GM18909 (cell line): ENCODE measurements at regions not wholly inside any gene's neighbourhood (a gene's known extent, or its start where the extent isn't known, plus 50 kb on each side); places are given as distances from the start of the nearest gene placed in this dataset.
A peak's percentile ranks its signal among the peaks of the same experiment; 100 is the strongest.

Experiments used
- ATAC-seq: cut with Tn5 transposase; IDR thresholded peaks from one replicate; pipeline ENCODE4 v1.9.1; 2021; ENCODE audit warnings: mild to moderate bottlenecking; ENCODE audit not compliant: unreplicated experiment, poor library complexity

DNA sequence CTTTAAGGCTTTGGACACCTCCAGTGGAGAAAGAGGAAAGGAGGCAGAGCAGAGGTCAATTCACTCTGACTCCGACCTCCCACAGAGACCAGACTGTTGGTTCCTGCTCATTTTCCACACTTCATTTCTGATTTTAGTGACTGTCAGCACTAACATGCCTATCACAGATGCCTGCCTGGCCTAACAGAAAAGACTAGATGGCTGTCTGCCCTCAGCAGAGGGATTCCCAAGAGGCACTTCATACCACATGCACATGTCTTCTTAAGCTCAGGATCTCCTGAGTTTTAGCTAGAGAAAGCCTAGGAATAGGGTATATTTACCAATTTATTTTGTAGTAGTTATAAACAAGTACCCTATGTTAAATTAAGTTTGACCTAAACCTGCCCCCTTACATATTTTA, 336.0 kb downstream of the ENC1 start:
- ATAC-seq, result no peak

DNA sequence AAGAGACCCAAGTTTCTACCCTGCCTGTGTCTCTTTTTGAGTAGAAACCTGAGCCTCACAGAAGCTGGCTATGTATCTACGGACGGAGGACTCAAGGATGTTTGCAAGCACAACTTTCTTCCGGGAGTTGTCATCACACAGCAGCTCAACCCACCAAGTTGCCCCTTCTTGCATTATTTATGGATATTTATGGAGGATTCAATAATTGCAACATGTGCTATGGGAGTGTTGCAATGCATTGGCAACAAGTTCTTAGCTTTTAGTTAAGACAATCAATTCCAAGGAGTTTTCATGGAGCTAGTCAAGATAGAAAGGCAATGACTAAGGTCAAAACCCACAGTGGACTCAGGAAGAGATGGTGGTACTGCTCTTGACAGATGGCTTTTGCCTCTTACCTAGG, 336.9 kb downstream of the ENC1 start:
- ATAC-seq, result no peak

DNA sequence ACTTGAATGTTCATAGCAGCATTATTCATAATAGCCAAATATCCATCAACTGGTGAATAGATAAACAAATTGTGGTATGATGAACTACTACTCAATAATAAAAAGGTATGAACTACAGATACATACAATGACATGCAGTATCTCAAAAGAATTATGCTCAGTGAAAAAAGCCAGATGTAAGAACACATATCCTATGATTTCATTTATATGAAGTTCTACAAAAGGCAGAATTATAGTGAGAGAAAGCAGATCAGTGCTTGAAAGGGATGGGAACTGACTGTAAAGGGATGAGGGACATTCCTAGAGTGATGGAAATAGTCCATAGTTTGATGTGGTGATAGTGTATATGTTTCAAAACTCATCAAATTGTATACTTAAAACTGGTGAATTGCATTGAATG, 339.0 kb downstream of the ENC1 start:
- ATAC-seq, result no peak

DNA sequence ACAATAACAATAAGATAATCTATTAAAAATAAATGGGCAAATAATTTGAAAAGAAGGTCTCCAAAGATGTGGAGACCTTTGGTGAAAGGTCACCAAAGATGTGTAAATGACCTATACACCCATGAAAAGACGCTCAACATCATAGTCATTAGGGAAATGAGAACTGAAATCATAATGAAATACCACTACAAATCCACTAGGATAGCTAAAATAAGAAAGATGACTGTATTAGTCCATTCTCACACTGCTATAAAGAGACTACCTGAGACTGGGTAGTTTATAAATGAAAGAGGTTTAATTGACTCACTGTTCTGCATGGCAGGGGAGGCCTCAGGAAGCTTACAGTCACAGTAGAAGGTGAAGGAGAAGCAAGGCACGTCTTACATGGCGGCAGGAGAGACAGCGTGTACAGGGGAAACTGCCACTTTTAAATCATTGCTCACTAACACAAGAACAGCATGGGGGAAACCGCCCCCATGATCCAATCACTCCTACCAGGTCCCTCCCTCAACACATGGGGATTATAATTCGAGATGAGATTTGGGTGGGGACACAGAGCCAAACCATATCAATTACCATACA, 339.6 kb downstream of the ENC1 start:
- ATAC-seq, result no peak

DNA sequence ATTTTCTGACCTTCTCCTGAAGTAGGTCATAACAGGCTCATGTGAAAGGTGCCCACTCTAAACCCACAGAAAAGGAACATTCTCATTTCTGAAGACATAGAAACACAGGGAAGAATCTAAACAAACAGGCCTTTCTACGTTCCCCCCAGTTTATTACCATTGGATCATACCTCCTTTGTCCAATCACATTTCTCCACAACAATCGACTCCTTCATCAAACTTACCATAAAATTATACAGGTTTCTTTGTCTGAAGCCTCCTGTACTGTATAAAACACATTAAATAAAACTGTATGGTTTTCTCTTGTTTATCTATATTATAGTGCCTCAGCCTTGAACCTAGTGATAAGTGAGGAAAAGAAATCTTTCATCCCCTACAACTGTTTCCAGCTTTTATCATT, 340.7 kb downstream of the ENC1 start:
- ATAC-seq, result no peak

DNA sequence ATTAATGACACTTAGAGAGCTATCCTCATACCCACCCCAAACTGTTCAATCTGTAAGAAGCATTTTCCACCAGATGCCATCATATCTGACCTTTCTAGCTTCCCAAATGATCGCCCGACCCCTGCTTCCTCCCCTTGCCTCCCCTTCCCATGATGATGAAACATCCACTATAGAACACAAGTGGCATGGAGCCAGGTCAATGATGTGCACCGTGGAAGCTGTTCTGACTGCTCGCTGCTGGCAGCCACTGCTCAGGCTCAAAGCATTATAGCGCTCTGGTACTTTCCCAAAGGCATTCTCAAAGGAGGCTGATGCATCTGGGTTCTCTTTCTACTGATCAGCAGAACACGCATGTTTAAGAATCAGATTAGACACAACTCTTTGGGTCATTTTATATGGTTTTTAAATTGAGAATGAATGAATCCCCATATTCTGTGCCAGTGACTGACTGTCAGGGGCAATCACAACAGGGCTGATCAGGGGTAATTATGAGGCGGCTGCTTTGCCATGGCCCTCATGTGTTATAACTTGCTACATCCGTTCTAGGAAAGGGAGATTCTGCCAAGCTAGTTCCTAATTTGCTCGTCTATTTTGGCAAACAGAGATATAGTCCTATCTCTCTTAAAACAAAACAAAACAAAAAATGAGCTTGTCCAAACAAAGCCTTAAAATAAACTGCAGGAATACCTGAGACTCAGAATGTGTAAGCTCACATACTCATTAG, 343.7 kb downstream of the ENC1 start:
- no peak for ATAC-seq

DNA sequence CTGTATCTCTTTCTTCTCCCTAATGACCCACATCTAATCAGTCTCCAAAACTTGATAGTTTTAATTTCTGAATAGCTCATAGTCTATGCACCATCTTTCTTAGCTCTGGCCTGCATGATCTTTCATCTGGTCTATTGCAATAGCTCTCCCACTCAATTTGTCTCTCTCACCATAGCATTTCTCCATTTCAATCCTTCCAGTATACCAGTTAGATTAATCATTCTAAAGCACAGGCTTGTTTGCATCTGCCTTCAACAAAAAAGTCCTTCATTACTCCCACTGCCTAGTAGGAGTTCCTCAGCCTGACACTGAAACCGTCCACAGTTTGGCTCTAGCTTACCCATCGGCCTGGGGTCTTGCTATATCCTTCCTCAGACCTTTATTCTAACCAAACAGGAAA, 344.9 kb downstream of the ENC1 start:
- ATAC-seq, result no peak

DNA sequence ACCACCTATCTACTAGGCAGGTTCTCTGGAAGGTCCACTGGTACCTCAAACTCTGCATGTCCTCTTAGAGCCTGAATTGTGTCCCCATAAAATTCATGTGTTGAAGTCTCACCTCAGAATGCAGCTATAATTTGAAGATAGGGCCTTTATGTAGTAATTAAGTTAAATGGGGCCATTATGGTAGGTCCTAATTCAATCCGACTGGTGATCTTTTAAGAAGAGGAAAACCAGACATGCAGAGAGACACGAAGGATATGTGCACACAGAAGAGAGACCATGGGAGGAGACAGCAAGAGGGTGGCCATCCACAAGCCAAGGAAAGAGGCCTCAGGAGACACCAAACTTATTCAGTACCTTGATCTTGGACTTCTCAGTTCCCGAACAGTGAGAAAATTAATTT, 345.4 kb downstream of the ENC1 start:
- ATAC-seq, result no peak

DNA sequence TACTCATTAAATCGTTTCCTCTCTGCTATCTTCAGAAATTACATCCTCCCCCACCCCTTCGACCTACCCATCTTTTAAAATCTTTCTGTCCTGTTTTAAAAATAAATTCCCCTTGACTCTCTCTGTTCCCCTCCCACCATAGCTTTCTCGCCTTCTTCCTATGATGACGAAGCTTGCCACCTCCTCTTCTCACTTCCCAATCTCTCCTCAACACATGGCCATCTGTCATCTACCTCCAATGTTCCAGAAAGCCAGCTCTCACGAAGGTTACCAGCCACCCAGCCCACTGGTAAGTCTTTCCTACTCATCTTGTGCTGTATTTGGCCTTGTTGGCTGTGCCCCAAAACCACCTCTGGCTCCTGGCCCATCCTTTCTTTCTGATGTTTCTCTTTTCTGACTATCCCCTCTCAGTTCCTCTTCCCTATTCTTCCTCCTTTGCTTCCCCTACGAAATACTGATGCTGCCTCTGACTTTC, 346.3 kb downstream of the ENC1 start:
- peak; percentile 59 for ATAC-seq

DNA sequence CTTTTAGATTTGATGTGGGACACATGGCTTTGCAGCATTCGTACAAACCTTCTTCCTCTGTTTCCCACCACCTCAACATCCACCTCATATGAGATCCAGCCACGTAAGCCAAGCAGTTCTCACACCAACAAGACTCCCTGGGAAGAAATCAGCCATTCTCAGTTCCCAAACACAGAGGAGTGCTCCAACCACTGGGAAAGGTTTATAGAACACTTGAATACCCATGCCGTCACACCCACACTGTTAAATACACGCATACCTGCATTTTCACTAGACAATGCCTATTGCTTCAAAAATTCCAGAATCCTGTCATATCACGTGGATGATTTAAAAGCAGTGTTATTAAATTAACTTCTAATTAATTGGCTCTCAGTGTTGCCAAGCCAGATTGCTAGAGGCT, 347.3 kb downstream of the ENC1 start:
- ATAC-seq, result no peak

DNA sequence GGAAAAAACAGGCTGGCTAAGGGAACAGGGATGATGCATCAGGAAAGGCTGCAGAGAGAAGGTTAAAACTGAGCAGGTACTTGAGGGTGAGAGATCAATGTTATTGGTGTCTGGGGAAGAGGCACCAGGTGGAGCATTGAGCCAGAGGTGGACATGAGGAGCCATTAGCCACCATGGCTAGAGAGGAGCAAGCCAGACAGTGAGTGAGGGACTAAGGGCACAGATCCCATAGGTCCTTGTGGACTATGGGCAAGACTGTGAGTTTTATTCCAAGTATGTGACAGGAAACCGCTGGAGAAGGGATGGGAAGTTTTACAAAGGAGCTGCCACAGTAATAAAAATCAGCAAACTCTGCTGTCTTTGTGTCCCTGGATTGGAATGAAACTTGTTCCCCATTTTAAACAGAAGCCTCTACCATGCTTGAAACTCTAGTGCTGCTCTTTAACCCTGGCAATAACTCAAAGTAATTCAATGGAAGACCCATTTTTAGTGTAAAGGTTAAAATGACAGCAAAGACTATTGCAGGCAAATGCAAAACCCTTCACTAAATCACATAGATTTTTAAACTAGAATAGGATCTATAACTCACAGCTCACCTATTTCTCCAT, 349.8 kb downstream of the ENC1 start:
- ATAC-seq, result no peak

DNA sequence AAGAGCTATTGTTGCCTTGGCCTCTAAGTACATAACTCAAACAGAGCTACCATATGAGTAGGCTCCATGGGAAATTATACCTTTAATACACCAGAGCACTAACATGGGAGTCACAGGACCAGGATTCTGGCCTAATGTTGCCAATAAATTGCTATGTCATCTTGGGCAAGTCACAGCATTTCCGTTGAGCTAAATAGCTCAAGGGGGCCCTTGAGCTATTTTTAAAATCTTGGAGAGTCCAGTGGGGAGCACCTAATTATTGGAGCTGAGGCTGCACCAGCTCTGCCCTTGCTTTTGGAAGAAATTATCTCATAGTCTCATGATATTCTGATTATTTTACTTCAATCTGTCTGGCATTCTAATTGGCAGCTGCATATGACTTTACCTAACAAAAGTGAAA, 350.8 kb downstream of the ENC1 start:
- ATAC-seq, result no peak

DNA sequence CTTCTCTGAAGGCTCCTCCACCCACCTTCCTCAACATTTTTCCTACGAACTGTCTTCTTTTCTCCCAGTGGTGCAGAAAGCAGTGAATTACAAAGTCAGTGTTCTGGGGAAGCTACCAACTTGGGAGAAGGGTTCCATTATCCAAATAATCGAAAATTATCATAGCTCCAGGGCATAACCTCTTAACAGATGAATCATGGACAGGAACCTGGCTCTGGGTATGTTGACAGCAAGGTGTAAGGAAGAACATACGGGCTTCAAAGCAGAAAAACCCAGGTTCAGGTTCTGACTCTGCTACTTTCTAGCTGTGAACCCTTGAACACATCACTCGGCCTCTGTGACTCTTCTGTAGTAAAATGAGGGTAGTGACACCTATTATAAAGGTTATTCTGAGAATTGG, 351.3 kb downstream of the ENC1 start:
- ATAC-seq, result no peak

DNA sequence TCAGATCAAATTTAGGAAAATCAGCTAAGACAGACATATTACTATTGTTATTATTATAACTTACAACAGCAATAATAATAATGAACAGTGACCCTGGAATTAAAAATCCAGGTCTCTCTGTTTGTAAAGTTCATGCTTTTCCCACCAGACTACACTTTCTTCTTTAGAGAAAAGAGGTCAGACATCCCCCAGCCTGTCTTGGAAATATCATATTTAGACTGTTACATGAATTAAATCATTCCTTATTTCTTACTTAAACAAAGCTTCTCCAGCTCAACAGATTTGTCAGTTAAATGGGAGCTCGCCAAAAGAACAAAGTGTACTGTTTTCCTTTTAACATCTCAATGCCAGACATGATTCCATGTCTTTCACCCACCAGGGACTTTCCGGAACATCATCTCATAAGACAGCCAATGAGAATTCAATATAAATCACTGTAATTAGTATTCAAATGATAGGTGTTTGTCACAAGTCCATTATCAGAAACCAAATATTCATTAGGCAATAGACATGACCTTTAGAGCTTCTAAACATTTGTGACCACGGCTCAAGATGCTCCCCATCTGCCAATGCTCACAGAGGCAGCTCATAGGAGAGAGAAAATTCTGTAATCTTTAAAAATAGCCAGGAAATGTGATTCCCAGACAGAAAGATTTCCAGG, 351.9 kb downstream of the ENC1 start:
- ATAC-seq, result no peak

DNA sequence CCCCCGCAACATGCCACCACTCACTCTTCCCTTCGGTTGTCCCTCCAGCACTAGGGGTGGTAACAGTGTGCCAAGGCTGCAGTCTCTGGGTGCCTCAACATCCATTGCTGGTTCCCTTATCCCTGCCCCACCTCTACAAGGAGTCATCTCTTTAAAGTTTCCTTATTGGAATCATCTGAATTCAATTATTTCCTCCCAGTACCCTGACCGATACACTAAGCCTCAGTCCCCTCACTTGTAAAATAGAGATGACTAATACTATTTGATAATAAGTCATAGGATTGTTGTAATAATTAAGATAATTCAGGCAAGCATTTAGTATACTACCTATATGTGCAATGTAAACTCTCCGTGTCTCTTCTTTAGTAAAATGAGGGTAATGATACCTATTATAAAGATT, 352.5 kb downstream of the ENC1 start:
- ATAC-seq, result no peak

DNA sequence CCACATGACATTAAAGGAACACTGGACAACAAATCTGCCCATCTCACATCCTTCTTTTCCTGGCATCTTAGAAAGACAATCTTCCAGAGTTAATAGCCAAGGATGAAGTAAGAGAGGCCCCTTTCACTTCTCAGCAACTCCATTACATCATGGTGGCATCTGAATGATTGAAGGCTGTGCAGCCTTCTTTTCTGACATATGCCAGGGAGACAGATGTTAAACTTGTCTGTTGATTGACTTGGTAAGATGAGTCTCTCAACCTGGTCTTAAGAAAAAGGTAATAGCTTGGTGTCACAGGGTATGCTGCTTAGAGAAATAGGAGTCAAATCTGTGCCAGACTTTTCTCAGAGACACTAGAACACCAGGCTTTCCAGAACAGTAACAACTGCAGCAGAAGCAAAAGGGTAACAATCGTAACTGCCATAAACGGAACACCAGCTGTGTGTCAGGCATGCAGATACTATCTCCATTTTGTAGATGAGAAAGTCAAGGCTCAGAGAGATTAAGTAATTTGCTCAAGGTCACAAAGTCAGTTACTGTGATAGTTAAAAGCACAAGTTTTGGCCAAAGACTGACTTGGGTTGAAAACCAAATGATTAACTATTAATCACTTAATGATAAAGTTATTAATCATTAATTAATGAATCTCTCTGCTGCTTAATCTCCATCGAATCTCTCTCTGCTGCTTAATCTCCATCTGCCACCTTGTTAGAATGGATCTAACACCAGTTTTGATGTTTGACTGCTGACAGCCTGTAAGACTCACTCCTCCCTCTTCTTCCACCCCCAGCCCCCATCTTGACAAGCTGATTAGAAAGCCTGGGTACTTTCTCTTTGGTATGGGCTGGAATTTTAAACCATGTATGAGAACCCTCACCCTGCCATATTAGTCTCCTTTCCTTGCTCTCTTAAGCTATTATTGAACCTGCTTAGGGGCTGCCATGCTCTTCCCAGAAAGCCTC, 353.5 kb downstream of the ENC1 start:
- no peak for ATAC-seq

DNA sequence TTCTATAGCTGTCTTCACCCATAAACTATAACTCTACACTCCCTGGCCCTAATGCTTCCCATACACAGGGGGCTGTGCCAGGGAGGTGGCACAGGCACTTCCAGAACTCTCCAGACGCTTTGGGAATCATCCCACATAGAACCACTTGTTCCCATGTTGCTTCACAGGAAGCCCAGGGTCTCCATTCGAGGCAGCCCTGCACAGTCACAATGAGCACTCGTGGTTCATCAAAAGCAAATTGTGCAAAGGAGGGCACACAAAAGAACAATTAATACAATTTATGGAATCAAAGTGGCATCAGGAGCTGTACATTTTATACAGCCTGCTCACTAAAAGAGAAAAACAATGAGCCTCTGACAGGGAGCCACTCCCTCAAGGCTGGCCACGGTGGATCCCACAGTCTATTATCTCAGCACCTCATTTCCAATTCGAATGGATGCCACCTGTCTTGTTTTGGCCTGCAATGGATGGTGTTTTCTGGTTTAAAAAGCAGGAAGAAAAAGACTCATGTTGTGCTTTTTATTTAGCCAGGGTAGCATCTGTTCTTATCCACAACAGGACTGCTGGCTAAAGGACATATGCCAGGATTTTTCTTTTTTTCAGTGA, 354.8 kb downstream of the ENC1 start:
- ATAC-seq, result no peak

DNA sequence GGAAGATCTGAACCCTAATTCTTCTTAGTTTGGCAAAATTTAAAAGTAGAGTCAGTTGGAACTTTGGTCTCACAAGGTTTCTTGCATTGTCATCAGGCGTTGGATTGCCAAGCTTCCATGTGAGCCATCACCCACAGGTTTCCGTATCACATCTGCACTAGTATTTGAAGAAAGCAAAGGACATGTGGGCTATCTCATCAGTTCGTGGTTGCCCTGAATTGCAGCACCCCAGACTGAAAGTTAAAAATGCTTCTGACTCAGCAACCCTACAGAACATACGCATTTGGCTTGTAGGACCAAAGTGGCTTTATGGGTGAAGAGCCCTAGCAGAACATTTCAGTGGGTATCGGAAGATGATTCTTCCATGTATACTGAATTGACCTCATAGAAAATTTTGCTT, 358.0 kb downstream of the ENC1 start:
- no peak for ATAC-seq

DNA sequence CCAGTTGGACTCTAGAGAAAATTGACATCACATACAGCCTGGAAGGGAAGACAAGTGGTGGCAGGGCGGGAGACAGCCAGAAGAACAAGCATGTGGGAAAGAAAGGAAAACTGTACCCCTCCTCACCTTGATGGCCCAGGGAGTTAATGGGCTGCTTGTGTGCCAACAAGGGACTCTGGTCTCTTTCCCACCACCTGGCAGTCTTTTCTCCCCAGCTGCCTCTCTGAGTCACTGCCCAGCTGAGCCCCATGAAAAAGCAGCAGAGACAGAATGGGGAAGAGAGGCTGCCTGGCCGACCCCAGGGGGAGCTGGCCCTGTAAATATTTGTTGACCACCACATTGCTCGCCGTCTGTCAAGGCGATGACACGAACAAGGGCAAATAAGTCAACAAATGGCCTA, 359.4 kb downstream of the ENC1 start:
- no peak for ATAC-seq

DNA sequence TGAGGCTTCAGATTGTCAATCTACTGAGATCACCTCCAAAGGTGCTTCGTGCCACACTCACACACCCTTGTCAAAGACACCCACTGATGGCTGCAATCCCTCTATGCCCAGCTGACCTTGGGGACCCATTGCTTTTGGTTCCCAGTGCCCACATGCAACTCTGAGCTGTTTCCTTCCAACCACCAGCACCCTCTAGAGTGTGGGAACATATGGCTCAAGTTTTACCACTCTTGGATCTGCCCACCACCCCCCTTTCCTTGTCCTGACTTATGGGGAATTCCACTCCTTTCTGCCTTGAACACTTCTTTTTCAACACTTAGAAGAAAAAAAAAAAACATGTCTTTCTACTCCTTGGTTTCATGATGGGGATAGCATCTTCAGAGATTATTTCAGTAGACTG, 360.2 kb downstream of the ENC1 start:
- no peak for ATAC-seq
